DMS53 treated with DMSO at 0.1 percent for 48 hours (cell line): ENCODE measurements at regions not wholly inside any gene's neighbourhood (a gene's known extent, or its start where the extent isn't known, plus 50 kb on each side); places are given as distances from the start of the nearest gene placed in this dataset.

Experiments used
- DNase-seq: peaks from one replicate; lab custom pipeline; 2025; ENCODE audit not compliant: unreplicated experiment; lab: John Stamatoyannopoulos, UW

- DNase-seq: no peak
Measured at GRCh38 chr5:17163221-17163620, 54.2 kb upstream of the BASP1 start.

DNA sequence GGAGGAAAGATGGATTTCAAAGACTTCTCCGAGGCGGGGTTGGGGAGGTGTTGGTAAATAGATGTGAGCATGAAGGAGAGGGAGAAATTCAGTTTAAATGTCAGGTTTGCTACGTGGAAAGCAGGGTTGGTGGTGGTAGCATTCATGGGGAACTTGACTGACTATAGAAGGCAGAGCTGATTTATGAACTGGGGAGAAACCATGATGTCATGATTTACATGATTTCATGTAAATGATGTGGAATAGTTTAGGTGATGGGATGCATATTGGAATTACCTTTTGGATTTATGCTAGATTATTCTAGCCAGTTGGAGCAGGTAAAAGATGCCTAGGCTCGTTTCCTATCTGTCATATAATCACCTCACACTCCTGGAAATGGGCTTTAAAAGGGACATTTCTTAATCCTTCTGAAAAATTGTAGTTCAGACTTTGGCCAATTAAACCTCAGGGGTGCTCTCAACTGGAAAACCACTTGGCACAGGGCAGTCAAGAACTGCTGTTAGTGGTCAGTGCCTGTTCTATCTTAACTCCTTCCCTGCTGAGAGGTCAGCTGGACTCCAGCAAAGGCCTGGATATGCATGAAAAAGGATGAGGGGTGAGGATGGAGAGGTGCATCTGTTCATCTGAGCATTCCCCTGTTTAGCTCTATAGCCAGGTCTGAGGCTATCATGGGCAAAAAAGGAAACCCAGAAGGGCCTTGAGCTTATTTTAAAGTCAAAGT, 50.1 kb upstream of the BASP1 start:
- DNase-seq: no peak
